HG03460 (cell line): ENCODE measurements at regions not wholly inside any gene's neighbourhood (a gene's known extent, or its start where the extent isn't known, plus 50 kb on each side); places are given as distances from the start of the nearest gene placed in this dataset.

ENCODE experiments used
- ATAC-seq: cut with Tn5 transposase; IDR thresholded peaks from one replicate; pipeline ENCODE4 v1.9.1; 2021; ENCODE audit not compliant: unreplicated experiment

DNA sequence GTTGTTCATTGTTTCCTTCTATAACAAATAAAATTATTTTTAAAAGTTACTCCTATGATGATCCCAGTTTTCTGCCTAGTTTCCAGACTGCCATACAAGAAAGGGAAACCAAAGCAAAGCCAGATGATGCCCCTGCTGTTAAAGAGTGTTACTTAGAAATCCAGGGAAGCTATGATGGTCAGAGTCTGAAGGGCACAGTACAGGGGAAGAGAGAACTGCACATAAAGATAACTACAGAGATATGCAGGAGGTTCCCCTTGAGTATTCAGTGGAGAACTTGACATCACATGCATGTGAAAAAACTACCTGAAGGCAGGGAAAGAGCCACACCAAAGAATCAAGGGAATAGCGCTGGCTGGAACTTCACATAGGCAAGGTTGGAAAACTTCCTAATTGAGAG, 494.2 kb upstream of the FSTL5 start:
- no peak for ATAC-seq

DNA sequence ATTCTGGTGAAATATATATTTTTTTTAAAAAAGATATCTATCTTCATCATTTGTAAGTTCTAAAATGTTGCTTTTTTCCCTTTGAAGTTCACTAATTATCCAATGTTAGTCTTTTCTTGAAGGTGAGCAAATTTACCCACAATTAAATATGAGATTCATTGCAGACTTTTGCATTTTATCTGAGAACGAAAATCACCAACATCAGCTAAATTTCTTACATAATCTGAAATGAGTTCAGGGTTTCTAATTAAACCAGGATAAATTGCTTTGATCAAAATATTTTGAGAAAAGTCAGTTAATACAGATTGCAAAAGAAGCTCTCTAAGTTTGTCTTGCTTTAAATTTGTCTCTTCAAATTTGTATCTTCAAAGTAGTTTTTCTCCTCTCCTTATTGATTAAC, 486.4 kb upstream of the FSTL5 start:
- no peak for ATAC-seq

DNA sequence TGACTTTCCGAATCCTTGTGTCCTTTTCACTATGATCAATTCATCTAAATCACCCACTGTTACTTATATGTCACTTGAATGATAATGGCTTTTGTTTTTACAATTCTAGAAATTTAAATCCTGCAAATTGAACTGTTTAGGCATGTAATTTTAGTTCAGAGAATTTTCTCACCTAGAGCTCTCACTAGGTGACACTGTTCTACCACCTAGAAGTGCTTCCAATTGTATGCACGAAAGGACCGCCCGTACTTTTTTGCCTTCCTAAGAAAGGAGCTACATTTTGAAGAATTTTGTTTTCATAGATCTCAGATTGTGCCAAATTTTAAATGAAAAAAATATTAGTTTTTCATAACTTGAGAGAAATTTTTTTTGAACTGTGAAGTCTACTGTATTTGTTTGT, 481.6 kb upstream of the FSTL5 start:
- no peak for ATAC-seq

DNA sequence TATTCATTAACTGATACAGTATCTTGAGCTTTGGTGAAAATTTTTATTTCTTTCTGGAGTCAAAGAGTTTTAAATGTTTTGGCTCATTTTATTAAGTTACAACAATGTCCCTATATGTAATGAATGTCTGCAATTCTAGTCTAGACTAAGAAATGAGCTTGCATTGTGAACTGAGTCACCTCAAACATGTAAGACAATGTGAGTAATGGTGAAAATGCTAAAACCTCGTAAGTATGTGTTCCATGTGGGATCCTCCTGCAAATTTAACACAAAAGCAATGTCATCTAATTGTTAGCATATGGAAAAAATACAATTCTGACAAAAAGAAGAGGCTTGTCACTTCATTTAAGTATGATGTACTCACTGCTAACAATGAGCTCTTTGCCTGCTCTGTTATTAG, 480.5 kb upstream of the FSTL5 start:
- ATAC-seq = no peak

DNA sequence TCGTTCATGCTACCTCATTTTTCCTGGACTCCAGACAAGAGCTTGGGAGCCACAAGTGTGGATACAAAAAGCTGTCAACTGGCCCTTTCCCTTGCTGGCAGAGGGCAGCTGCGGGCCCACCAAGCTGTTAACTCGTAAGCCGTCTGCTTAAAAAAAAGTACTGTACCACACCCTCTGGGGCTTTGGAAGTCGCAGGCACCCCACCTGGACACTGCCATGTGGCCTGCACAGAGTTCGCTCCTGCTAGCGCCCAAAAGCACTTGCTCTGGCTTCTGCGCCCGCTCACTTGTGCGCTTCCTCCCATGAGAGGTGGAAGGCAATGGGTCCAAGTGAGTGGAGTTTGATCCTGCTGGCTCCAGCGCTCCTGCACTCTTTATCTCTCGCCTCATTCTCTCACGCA, 476.4 kb upstream of the FSTL5 start:
- ATAC-seq = no peak

DNA sequence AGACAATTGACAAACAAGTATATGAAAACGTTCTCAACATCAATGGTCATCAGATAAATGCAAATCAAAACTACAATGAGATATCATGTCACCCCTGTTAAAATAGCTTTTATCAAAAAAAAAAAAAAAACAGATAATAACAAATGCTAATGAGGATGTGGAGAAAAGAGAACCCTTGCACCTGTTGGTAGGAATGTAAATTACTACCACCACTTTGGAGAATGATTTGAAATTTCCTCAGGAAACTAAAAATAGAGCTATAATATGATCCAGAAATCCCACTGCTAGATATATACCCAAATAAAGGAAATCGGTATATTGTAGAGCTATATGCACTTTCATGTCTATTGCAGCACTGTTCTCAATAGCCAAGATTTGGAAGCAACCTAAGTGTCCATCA, 470.6 kb upstream of the FSTL5 start:
- no peak for ATAC-seq

DNA sequence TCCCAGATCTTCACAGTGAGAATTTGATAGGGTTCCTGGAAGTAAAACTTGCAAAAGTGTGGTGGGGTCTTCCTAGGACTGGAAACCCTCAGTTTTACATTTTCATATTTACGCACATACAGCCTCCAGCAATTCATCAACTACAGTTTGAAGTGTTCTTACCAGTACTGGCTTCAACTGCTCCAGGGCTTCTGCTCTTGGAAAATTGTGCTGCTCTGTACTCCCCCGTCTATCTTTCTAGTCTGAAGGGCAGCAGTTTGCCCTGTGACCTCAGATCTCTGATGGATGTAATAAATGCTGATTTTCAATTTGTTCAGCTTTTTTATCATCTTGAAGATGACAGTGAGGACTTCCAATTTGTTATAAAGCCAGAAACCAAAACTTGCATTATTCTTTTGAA, 458.9 kb upstream of the FSTL5 start:
- ATAC-seq = no peak

DNA sequence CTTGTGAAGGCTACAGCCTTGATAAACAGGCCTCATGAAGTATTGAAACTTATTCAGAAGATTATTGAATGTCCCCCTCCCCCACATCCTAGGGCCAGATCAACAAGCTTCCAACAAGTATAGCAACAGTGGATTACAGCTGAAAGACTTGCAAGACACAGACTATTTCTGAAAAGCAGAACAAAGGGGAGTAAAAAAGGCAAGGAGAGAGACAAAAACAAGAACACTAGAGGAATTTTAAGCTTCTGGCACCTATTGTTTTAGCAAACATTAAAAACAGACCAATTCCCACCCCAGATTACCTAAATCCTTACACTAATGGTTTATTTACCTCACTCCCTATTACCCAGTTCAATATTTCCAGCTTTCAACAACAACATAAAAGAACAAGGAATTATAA, 446.3 kb upstream of the FSTL5 start:
- no peak for ATAC-seq

DNA sequence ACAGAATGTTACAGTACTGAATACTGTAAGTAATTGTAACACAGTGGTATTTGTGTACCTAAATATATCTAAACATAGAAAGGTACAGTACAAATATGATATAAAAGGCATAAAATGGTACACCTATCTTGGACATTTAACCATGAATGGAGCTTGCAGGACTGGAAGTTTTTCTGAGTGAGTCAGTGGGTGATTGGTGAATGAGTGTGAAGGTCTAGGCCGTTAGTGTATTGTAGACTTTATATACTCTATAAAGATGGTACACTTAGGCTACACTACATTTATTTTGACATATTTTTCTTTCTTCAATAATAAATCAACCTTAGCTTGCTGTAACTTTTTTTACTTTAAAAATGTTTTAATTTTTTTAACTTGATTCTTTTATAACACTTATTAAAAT, 422.5 kb upstream of the FSTL5 start:
- ATAC-seq = no peak

DNA sequence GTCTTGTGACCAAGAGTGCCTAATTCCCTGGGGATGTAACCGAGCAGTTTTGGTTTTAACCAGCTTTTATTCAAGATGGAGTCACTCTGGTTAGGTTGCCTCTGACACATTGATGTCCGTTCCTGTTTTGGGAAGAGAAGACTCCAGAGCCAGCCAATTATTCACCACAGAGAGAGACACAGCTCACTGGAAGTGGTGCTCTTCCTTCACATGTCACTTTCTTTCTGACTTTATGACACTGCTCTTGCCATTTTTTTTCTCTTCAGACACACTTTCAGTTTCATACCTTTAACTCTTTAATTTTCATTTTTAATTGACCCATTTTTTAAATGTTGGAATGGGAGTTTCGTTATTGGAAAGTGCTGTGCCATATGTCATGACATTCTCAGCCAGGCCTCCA, 418.4 kb upstream of the FSTL5 start:
- ATAC-seq = no peak

DNA sequence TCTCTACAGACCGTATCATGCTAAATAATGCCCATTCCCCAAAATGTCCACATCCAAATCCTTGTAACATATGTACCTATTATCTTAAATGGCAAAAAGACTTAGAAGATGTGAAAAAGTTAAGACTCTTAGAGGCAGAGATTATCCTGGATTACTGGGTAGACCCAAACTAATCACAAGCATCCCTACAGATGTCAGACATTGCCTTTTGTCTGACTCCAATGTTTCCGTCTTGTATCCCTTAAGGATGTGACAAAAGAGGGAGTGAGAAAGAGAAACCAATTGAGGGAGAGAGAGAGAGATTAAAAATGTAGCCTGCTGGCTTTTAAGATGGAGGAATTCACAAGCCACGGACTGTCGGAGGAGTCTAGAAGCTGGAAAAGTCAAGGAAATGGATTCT, 401.9 kb upstream of the FSTL5 start:
- ATAC-seq = no peak

DNA sequence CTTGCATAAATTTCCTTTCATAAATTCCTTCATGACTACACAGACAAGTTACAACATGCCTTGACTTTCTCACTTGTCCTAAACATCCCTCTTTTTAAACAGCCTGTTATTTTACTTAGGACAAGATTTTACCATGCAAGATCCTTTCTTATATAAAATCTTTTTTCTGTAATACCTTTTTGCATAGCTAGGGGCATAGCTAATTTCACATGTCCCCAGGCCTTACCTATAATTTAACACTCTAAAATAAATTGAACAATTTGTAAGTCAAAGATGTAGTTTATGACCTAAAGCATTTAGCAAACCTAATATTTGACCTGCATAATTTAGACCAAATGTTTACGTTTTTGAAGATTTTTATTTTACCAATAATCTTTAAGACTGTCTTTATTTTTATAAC, 396.3 kb upstream of the FSTL5 start:
- ATAC-seq = no peak

DNA sequence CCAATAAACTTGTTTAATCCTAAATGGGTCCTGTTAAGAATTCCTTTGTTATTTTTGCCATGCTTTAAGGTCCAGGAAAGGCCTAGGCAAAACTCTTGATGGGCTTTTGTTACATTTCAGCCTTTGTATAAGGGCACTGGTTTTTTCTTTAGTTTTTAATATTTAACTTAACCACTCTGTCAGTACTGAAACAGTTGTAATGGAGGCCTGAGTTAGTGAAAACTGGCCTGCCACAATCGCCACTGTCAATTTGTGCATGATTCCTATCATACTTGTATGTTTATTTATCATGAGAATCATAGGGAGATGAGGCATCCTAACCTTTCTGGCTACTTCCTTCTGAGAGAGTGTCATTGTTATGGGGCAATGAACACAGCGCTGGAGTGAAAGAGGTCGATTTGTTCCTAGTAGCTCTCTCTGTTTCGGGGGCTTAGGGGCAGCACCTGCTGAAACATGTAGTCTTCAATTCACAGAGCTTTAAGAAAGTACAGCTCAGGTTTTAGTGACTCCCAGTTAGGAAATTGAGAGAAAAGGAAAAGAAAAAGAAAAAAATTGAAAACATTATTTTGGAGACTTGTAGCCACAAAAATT, 393.8 kb upstream of the FSTL5 start:
- no peak for ATAC-seq

DNA sequence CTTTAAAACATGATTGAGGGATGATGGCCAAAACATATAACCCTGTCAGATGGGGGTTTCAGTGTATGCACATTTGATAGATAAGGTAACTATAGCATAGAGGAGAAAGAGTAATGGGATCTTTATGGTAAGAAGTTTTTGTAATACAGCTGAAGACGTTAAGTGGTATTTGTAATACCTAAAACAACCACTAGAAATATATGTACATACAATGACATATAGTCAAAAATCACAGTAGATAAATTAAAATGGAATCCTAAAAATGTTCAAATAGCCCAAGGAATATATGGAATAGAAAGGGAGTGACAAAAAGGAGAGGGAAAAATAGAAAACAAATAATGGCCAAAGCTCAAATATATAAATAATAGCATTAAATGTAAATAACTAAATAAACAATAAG, 371.3 kb upstream of the FSTL5 start:
- ATAC-seq = no peak

DNA sequence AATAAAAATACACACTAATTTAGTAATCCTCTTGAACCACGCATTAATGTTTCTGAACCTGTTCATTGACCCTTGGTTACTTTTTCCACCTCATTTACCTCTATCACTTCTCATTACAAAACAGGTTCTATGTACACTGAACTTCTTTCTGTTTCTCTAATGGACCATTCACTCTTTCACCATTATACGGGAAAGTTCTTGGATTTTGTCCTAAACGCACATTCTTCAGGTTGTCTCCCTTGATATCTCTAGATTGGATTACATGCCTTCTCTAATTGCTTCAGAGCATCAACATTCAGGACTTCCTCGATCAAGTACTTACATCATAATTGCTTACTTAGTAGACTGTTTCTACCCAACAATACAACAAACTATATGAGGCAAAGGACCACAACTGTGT, 359.4 kb upstream of the FSTL5 start:
- ATAC-seq = no peak

DNA sequence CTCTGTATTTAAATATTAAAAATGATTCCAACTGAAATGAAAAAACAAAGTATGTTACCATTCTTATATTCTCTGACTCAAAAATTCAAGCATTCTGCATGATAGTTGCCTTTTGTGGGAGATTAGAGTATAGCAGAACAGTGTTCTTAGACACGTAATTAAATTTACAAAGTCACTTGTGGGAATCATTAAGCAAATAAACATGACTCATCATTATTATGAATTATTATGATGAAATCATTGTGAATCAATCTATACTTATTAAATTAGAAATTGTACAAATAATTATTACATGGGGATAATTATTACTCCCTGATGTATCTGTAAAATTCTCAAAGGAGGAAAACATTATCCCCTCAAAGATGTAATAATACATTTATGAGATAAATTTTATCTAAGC, 358.9 kb upstream of the FSTL5 start:
- ATAC-seq = no peak

DNA sequence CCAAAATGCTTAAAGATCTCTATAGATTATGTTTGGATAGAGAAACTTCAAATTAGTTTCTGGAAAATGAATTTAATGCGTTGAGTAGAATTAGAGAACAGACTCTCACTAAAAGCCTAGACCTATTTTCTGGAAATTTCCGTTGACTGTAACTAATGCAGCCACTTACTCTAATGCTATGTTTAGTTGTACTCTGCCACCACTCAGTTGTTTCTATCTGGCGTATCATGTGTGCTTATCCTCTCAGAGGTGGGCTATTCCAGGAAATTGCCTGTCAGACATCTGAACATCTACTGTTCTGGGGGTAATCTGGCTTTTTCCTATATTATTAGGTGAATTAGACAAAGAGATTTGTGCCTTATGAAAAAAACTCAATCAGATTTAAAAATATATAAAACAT, 347.1 kb upstream of the FSTL5 start:
- ATAC-seq = no peak

DNA sequence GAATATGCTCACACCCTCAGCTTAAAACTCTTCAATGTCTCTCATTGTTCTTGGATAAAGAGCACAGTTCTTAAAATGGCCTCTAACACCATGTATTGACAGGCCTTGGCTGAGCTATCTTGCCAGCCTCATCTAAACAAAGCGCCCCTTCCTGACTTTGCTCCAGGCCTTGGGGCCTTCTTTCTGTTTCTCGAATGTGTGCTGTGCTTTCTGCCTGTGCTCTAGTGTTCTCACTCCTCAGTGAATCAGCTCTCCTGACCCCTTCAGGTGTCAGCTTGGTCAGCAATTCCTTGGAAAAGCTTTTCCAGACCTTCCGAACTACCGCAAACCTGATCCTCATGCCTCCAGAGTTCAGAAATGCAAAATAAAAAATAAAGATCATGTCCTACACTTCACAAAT, 346.3 kb upstream of the FSTL5 start:
- ATAC-seq = no peak

DNA sequence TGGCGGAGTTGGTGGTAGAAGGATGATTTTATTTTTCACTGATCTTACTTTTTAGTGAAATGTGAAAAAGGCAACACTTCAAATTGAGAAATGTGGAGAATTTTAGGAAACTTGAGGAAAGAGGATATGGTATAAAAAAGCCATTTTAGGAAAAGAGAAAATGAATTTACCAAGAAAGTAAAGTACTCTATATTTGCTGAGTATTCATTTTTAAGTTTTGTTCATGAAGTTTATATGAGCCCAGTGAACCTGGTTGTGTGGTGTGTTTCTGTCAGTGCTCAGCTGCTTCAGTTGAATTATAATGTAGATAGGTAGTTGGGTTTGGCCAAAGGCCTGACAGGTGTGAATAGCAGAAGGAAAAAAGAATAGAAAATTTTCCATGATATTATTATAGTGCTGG, 345.5 kb upstream of the FSTL5 start:
- no peak for ATAC-seq

DNA sequence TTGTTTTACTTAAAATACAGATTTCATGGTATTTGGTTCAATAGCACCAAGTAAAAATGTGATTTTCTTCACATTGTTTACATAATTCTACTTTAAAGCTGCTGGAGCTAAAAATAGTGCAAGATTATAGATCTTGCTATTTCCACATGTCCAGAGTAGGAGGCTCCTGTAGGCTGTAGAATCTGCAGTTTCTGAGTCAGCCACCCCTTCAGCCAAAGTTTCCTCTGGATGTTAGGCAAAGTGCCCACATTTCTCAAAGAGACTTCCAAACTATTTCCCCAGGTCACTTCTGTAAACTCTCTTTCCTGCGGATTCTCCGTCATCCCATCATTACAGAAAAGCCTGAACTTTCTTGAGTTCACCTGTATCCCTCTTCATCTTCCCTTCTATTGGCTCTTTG, 342.5 kb upstream of the FSTL5 start:
- no peak for ATAC-seq

DNA sequence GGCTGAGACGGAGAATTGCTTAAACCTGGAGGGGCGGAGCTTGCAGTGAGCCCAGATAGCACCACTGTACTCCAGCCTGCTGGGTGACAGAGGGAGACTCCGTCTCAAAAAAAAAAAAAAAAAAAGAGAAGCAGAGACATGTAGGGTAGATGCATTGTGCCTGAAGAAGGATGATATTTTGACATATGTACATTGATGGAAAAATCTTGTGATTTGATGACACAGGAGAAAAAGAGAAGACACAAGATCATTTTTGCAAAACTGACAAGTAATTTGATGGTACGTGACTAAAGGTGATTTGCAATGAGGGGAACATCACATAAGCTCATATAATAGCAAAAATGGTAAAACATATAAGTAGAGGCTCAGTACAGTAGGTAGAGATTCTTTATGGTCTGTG, 340.1 kb upstream of the FSTL5 start:
- no peak for ATAC-seq

DNA sequence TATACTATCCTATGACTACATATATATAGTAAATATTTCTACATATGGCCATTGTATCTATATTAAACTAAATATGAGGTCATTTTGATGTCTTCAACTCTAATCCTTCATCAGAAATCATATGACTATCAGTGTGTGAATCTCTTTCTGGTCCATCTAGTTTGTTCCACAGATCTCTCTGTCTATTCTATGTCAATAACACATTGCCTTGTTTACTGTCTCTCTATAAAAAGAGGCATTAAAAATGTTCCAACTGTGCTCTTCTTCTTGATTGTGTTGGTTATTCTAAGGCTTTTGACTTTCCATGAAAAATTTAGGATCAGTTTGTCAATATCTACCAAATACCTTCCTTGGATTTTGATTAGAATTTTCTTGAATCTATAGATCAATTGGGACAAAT, 338.3 kb upstream of the FSTL5 start:
- no peak for ATAC-seq

DNA sequence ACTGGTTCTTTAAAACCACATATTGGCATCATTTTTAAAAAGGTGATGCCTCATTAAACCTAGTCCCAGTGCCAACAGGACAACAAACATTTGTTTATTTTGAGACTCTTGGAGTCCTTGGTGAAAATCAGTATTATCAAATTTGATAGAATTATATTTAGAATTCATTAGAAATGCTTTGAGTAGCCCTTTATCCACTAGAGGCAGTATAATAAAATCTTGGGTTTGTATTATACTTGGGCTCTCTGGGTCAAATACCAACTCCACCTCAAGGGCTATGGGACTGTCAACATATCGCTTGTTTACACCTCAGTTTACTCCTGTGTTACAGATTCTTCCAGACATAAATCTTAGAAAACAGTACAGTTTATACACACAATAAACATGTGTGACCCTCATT, 335.7 kb upstream of the FSTL5 start:
- ATAC-seq = no peak

DNA sequence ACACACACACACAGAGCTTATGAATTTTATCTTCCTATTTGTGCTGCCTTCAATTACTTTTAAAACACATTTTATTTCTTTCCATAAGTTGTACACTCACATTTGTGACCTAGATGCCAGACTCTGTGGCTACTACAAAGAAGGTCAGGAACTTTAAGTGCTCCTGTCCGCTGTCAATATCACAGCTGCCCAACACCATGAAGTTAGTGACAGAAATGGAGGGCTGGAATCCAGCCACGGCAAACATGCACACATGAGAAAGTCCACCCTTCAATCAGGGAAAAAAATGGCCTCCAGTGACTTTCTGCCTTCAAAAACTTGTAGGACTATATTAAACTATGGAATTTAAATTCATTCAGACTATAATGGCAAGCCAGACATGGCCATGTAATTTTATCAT, 334.4 kb upstream of the FSTL5 start:
- ATAC-seq = no peak
